ENCODE measurements at regions not wholly inside any gene's neighbourhood (a gene's known extent, or its start where the extent isn't known, plus 50 kb on each side); places are given as distances from the start of the nearest gene placed in this dataset.

GRCh38 chr2:203626952-203627681 lies 79.3 kb upstream of the CD28 start (continued):
- TF ChIP-seq ZNF462 (CRISPR knock-in tag; IDR thresholded peaks at IDR 0.05) (no peak), ZNF114 (CRISPR knock-in tag; IDR thresholded peaks at IDR 0.05) (no peak), REST (IDR thresholded peaks at IDR 0.05; ENCODE audit: unreplicated experiment) (no peak), CREB1 (CRISPR knock-in tag; IDR thresholded peaks at IDR 0.05; ENCODE audit: low read depth) (no peak)

DNA sequence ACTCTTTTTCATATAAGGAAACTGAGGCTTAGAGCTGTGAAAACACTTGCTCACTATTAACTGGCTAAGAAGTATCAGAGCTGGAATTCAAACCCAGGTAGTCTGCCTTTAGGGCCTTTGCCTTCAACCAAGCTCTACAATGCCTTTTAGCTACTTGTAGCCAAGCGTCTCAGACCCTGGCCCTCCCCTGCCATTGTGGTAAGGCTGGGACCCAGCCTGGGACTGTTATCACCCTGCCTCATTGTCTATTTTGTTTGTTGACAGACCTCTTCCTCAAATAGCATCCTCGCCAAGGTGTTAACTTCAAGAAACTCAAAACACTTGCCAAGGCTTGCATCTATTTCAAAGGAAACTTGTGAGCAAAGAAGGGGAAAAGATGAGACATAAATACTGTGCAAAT lies 76.7 kb upstream of the CD28 start:
- peak overlapping the region; percentile 74 for H2AFZ ChIP-seq
- no peaks in the 10 kb centered on the region for H4K20me1 ChIP-seq (replicated peaks; ENCODE audit: insufficient read depth)
- no peaks in the 10 kb centered on the region for H3K36me3 ChIP-seq (ENCODE audit: insufficient read depth)
- no peak overlapping the region for H3K27ac Mint-ChIP-seq
- H3K36me3 Mint-ChIP-seq (ENCODE audit: low read depth): no peaks in the 10 kb centered on the region
- H3K79me2 ChIP-seq (replicated peaks; ENCODE audit: insufficient read depth): no peaks in the 10 kb centered on the region
- no peak overlapping the region for H3K4me2 ChIP-seq
- DNase-seq (ENCODE audit: low spot score) (no peak), ATAC-seq (no peak)
- no peaks in the 10 kb centered on the region for H3K27me3 ChIP-seq (ENCODE audit: insufficient read depth)
- no peaks in the 10 kb centered on the region for H3K9me2 ChIP-seq (ENCODE audit: insufficient read depth)
- no peak overlapping the region for H3K4me3 ChIP-seq
- no peaks in the 10 kb centered on the region for H3K4me1 ChIP-seq (ENCODE audit: insufficient read depth)
- H3K27ac ChIP-seq (ENCODE audit: low read depth): no peak overlapping the region
- H3K4me3 Mint-ChIP-seq: no peak overlapping the region
- H3F3A ChIP-seq (replicated peaks; ENCODE audit: low read depth): no peaks in the 10 kb centered on the region
- no peaks in the 10 kb centered on the region for H3K4me1 Mint-ChIP-seq
- no peaks in the 10 kb centered on the region for H3K9me3 Mint-ChIP-seq
- peaks cover 5% of the 10 kb centered on the region for H3K27me3 Mint-ChIP-seq (ENCODE audit: insufficient read depth, low read depth, poor library complexity)
- no peak for TF ChIP-seq STAT1 (IDR thresholded peaks at IDR 0.05; ENCODE audit: unreplicated experiment)
- no peak for TF ChIP-seq EZH2 (IDR thresholded peaks at IDR 0.05; ENCODE audit: low read depth, unreplicated experiment)
- no peak for TF ChIP-seq POLR2AphosphoS5 (IDR thresholded peaks at IDR 0.05; ENCODE audit: low read depth)
- TF ChIP-seq ZNF114 (CRISPR knock-in tag; IDR thresholded peaks at IDR 0.05): no peak
- TF ChIP-seq REST (IDR thresholded peaks at IDR 0.05; ENCODE audit: unreplicated experiment): no peak
